Uterus (tissue), 3 donors: ENCODE measurements at regions not wholly inside any gene's neighbourhood (a gene's known extent, or its start where the extent isn't known, plus 50 kb on each side); places are given as distances from the start of the nearest gene placed in this dataset.

Experiments used
- DNase-seq, 2 donors: peaks; one replicate each; pipeline ENCODE4 v3.0.0-alpha.2; 2019 to 2020
- H3K27ac ChIP-seq, 2 donors: fragments of 200-600 bp; sonication (generic); 1 replicate in 1 of 2; 2 replicates in 1 of 2; pipeline ENCODE4 v1.5.1; 2016 to 2018
- H3K27me3 ChIP-seq, 2 donors: fragments of 200-600 bp; sonication (generic); one replicate each; pipeline ENCODE4 v1.5.1; 2018 to 2019; ENCODE audit warnings: control low read depth in 1 of 2
- H3K36me3 ChIP-seq, 2 donors: fragments of 200-600 bp; sonication (generic); one replicate each; pipeline ENCODE4 v1.5.1; 2019; ENCODE audit warnings: control low read depth in 1 of 2
- H3K4me1 ChIP-seq, 2 donors: fragments of 200-600 bp; sonication (generic); one replicate each; pipeline ENCODE4 v1.5.1; 2018 to 2019; ENCODE audit warnings: control low read depth in 1 of 2
- H3K4me3 ChIP-seq, 2 donors: fragments of 200-600 bp; sonication (generic); 1 replicate in 1 of 2; 2 replicates in 1 of 2; pipeline ENCODE4 v1.5.1; 2018 to 2019; ENCODE audit warnings: mild to moderate bottlenecking in 1 of 2
- H3K9me3 ChIP-seq, 2 donors: fragments of 200-600 bp; sonication (generic); one replicate each; pipeline ENCODE4 v1.5.1; 2019; ENCODE audit warnings: control low read depth in 1 of 2
- CTCF ChIP-seq, 4 experiments: fragments of 200-600 bp in 2 of 4; fragments of 450-650 bp in 2 of 4; sonication (generic) in 2 of 4; IDR thresholded peaks; one replicate each; pipeline ENCODE4 v1.5.1; 2016 to 2019; ENCODE audit warnings: antibody characterized with exemption in 4 of 4, mild to moderate bottlenecking in 2 of 4, moderate library complexity in 1 of 4
- POLR2A ChIP-seq, 2 donors: fragments of 450-650 bp; IDR thresholded peaks; one replicate each; pipeline ENCODE4 v1.6.1; 2016; ENCODE audit warnings: antibody characterized with exemption in 2 of 2, mild to moderate bottlenecking in 1 of 2, moderate library complexity in 1 of 2
- intact Hi-C: fragments of 100-400 bp; cut with DNase I; formaldehyde crosslinking; loops from one replicate; pipeline ENCODE4 v1.15.1; 2023; ENCODE audit warnings: low total_unique reads
- donor health status: DM: yes; HTN: yes; CAD: no.

- Histone ChIP-seq H3K4me1 (no peaks in the 10 kb centered on the region), H3K36me3 (peaks cover 0 to 2% of the 10 kb centered on the region in 2 donors), H3K27ac (no peak overlapping the region), H3K27me3 (no peaks in the 10 kb centered on the region), H3K4me3 (no peak overlapping the region), H3K9me3 (no peaks in the 10 kb centered on the region)
- DNase-seq = no peak
- intact Hi-C loops = no loop called here
- TF ChIP-seq CTCF (IDR thresholded peaks at IDR 0.05) = no peak
- TF ChIP-seq POLR2A (IDR thresholded peaks at IDR 0.05) = no peak
Observed at GRCh38 chr3:178182337-178182779, 353.9 kb upstream of the KCNMB2 start.

GRCh38 chr3:178184833-178185232 lies 351.4 kb upstream of the KCNMB2 start:
- H3K27ac ChIP-seq = no peak overlapping the region
- H3K9me3 ChIP-seq = no peaks in the 10 kb centered on the region
- TF ChIP-seq CTCF (IDR thresholded peaks at IDR 0.05) (no peak), POLR2A (IDR thresholded peaks at IDR 0.05) (no peak)
- no peaks in the 10 kb centered on the region for H3K27me3 ChIP-seq
- DNase-seq = no peak
- H3K36me3 ChIP-seq = no peaks in the 10 kb centered on the region
- H3K4me1 ChIP-seq = no peaks in the 10 kb centered on the region
- no peak overlapping the region for H3K4me3 ChIP-seq
- intact Hi-C loops = no loop called here

- Histone ChIP-seq H3K27me3 (no peaks in the 10 kb centered on the region), H3K9me3 (no peaks in the 10 kb centered on the region), H3K27ac (no peak overlapping the region), H3K4me3 (no peak overlapping the region), H3K4me1 (no peaks in the 10 kb centered on the region), H3K36me3 (no peaks in the 10 kb centered on the region)
- intact Hi-C loops = no loop called here
- DNase-seq = no peak
- TF ChIP-seq CTCF (IDR thresholded peaks at IDR 0.05) (no peak), POLR2A (IDR thresholded peaks at IDR 0.05) (no peak)
Observed at GRCh38 chr3:178186666-178187065, 349.6 kb upstream of the KCNMB2 start.

- no peak overlapping the region for H3K4me3 ChIP-seq
- no peaks in the 10 kb centered on the region for H3K27me3 ChIP-seq
- no peaks in the 10 kb centered on the region for H3K36me3 ChIP-seq
- H3K27ac ChIP-seq = no peak overlapping the region
- no peaks in the 10 kb centered on the region for H3K9me3 ChIP-seq
- no peak for DNase-seq
- intact Hi-C loops = no loop called here
- TF ChIP-seq POLR2A (IDR thresholded peaks at IDR 0.05) = no peak
- TF ChIP-seq CTCF (IDR thresholded peaks at IDR 0.05) = no peak
- H3K4me1 ChIP-seq = peaks cover 0 to 4% of the 10 kb centered on the region in 2 donors
Observed at GRCh38 chr3:178189854-178190253, 346.4 kb upstream of the KCNMB2 start.

- Histone ChIP-seq H3K27ac (no peak overlapping the region), H3K36me3 (no peaks in the 10 kb centered on the region), H3K9me3 (no peaks in the 10 kb centered on the region), H3K4me1 (peaks cover 0 to 4% of the 10 kb centered on the region in 2 donors), H3K4me3 (no peak overlapping the region), H3K27me3 (no peaks in the 10 kb centered on the region)
- TF ChIP-seq POLR2A (IDR thresholded peaks at IDR 0.05) (no peak), CTCF (IDR thresholded peaks at IDR 0.05) (no peak)
- DNase-seq = no peak
- intact Hi-C loops = no loop called here
Observed at GRCh38 chr3:178193846-178194245, 342.4 kb upstream of the KCNMB2 start.
